Endothelial cell of umbilical vein (primary cell): ENCODE measurements at regions not wholly inside any gene's neighbourhood (a gene's known extent, or its start where the extent isn't known, plus 50 kb on each side); places are given as distances from the start of the nearest gene placed in this dataset.

Experiments used
- BruUV-seq: library from RNA; stranded (reverse); fragments of 400-500 nt; replicated peaks from 2 replicates; lab custom pipeline; 2021; lab: Mats Ljungman, UMichigan
- CTCF ChIA-PET: fragments of 300-600, 350-600 bp; sonication (Branson Sonifier 250); formaldehyde crosslinking; loops from one replicate; lab custom pipeline; 2021; ENCODE audit warnings: antibody characterized with exemption, inconsistent platforms; lab: Charles Lee
- POLR2A ChIA-PET: fragments of 300-600, 350-600 bp; sonication (Branson Sonifier 250); formaldehyde crosslinking; loops from one replicate; lab custom pipeline; 2021; ENCODE audit warnings: antibody characterized with exemption, inconsistent platforms; lab: Charles Lee
- DNase-seq: peaks from one replicate; pipeline ENCODE4 v3.0.0-alpha.2; 2011; ENCODE audit warnings: low read depth, low spot score
- FAIRE-seq: peaks from 2 replicates; lab custom pipeline; 2011; peaks lifted over from hg19 to GRCh38; lab: Jason Lieb, UNC
- H2AFZ ChIP-seq: 2 replicates; pipeline ENCODE4 v1.6.0; 2012; ENCODE audit warnings: low read depth, low read length, control low read depth, inconsistent platforms
- H3K27ac ChIP-seq: 2 replicates; pipeline ENCODE4 v1.5.1; 2011; ENCODE audit warnings: low read depth, mild to moderate bottlenecking, control low read depth, low read length, moderate library complexity; ENCODE audit not compliant: insufficient read depth
- H3K27me3 ChIP-seq, 2 experiments: 2 replicates each; pipeline versions ENCODE4 v1.6.0 to v1.6.1; 2011; ENCODE audit warnings: low read length in 2 of 2, mixed read lengths in 1 of 2; ENCODE audit not compliant: control insufficient read depth in 2 of 2, insufficient read depth in 2 of 2
- H3K36me3 ChIP-seq, 2 experiments: 2 replicates in 1 of 2; 3 replicates in 1 of 2; pipeline ENCODE4 v1.5.1; 2011; ENCODE audit warnings: low read length in 2 of 2, mild to moderate bottlenecking in 1 of 2, moderate library complexity in 1 of 2; ENCODE audit not compliant: control insufficient read depth in 2 of 2, insufficient read depth in 2 of 2; ENCODE audit errors: extremely low read depth in 1 of 2
- H3K4me1 ChIP-seq: 3 replicates; pipeline ENCODE4 v1.5.1; 2011; ENCODE audit warnings: mild to moderate bottlenecking, low read length; ENCODE audit not compliant: control insufficient read depth, insufficient read depth; ENCODE audit errors: extremely low read depth
- H3K4me2 ChIP-seq: 2 replicates; pipeline ENCODE4 v1.6.1; 2011; ENCODE audit warnings: low read length, control low read depth, mixed read lengths; ENCODE audit not compliant: insufficient read depth
- H3K4me3 ChIP-seq, 3 experiments: fragments of 200-600 bp in 1 of 3; sonication (generic), shearing (Covaris generic) in 1 of 3; replicated peaks in 1 of 3; 2 replicates each; pipeline ENCODE4 v1.5.1; 2011 to 2016; ENCODE audit warnings: control low read depth in 3 of 3, low read length in 3 of 3, mild to moderate bottlenecking in 2 of 3, inconsistent platforms in 1 of 3, low read depth in 1 of 3, moderate library complexity in 1 of 3; ENCODE audit not compliant: insufficient read depth in 1 of 3
- H3K79me2 ChIP-seq: 2 replicates; pipeline ENCODE4 v1.6.0; 2012; ENCODE audit warnings: low read length, inconsistent platforms; ENCODE audit not compliant: control insufficient read depth, insufficient read depth
- H3K9ac ChIP-seq: replicated peaks from 2 replicates; pipeline ENCODE3; 2011; ENCODE audit warnings: low read length, control low read depth; ENCODE audit not compliant: insufficient read depth; ENCODE audit errors: extremely low read depth
- H3K9me1 ChIP-seq: replicated peaks from 3 replicates; pipeline ENCODE4 v1.6.0; 2011; ENCODE audit warnings: mild to moderate bottlenecking, low read length; ENCODE audit not compliant: control insufficient read depth, insufficient read depth; ENCODE audit errors: extremely low read depth
- H3K9me3 ChIP-seq: replicated peaks from 2 replicates; pipeline ENCODE4 v1.5.1; 2012; ENCODE audit warnings: low read length, inconsistent platforms; ENCODE audit not compliant: control insufficient read depth, insufficient read depth
- H4K20me1 ChIP-seq: replicated peaks from 2 replicates; pipeline ENCODE3; 2011; ENCODE audit warnings: mild to moderate bottlenecking, low read length; ENCODE audit not compliant: control insufficient read depth, insufficient read depth; ENCODE audit errors: extremely low read depth
- CTCF ChIP-seq, 2 donors: IDR thresholded peaks; 1 replicate in 1 of 2; 2 replicates in 1 of 2; pipeline ENCODE4 v1.5.1; 2011; ENCODE audit warnings: low read length in 2 of 2, mild to moderate bottlenecking in 2 of 2, moderate library complexity in 2 of 2, control low read depth in 1 of 2, inconsistent platforms in 1 of 2, low read depth in 1 of 2; ENCODE audit not compliant: insufficient read depth in 1 of 2; ENCODE audit errors: extremely low read depth in 1 of 2
- FOS ChIP-seq: IDR thresholded peaks from 2 replicates; pipeline ENCODE4 v1.6.1; 2011; ENCODE audit warnings: mild to moderate bottlenecking, low read length, moderate library complexity, borderline replicate concordance; ENCODE audit not compliant: insufficient read depth
- GATA2 ChIP-seq: IDR thresholded peaks from 2 replicates; pipeline ENCODE4 v1.7.0; 2011; ENCODE audit warnings: low read depth, mild to moderate bottlenecking, moderate library complexity, mixed read lengths, low read length; ENCODE audit not compliant: insufficient read length, insufficient read depth
- JUN ChIP-seq: IDR thresholded peaks from 2 replicates; pipeline ENCODE4 v1.6.1; 2011; ENCODE audit warnings: borderline replicate concordance, low read depth; ENCODE audit not compliant: insufficient read length, insufficient read depth
- MAX ChIP-seq: IDR thresholded peaks from 2 replicates; pipeline ENCODE4 v1.6.1; 2011; ENCODE audit not compliant: insufficient read depth, insufficient read length
- POLR2A ChIP-seq: IDR thresholded peaks from 2 replicates; pipeline ENCODE4 v1.6.1; 2012; ENCODE audit warnings: low read depth, mild to moderate bottlenecking, control low read depth, low read length
- POLR2AphosphoS5 ChIP-seq: IDR thresholded peaks from 2 replicates; pipeline ENCODE4 v1.6.1; 2012; ENCODE audit warnings: low read depth, mild to moderate bottlenecking, control low read depth, low read length, moderate library complexity; ENCODE audit not compliant: insufficient read depth
- dilution Hi-C: fragments of 300-500 bp; cut with MboI; formaldehyde crosslinking; loops from one replicate; pipeline ENCODE4 v1.15.0; 2019; ENCODE audit warnings: low sequenced_read_pairs; ENCODE audit not compliant: extremely low pct_ligation_motif_present
- intact Hi-C: fragments of 100-400 bp; cut with micrococcal nuclease; formaldehyde crosslinking; loops from one replicate; pipeline ENCODE4 v1.10.0; 2022

GRCh38 chr6:153373869-153374268, 242.8 kb upstream of the RGS17 start:
- Histone ChIP-seq H3K27me3 (no peaks in the 10 kb centered on the region), H3K9me1 (no peaks in the 10 kb centered on the region), H4K20me1 (no peaks in the 10 kb centered on the region), H3K4me2 (no peak overlapping the region), H3K27ac (no peak overlapping the region), H3K79me2 (no peaks in the 10 kb centered on the region), H3K4me1 (no peaks in the 10 kb centered on the region), H3K9me3 (peaks cover 2% of the 10 kb centered on the region), H2AFZ (no peak overlapping the region), H3K9ac (no peak overlapping the region), H3K4me3 (no peak overlapping the region), H3K36me3 (no peaks in the 10 kb centered on the region)
- POLR2A ChIA-PET = no interaction called here
- no TSS peak for BruUV-seq
- CTCF ChIA-PET = no interaction called here
- intact Hi-C loops = no loop called here
- dilution Hi-C loops = no loop called here
- DNase-seq (no peak), FAIRE-seq (no peak)
- TF ChIP-seq FOS (no peak), CTCF (IDR thresholded peaks at IDR 0.05; ENCODE audit: extremely low read depth in 1 of 2, insufficient read depth in 1 of 2, low read depth in 1 of 2, low read length in 2 of 2) (no peak), JUN (peak; percentile 12)

- H4K20me1 ChIP-seq = no peaks in the 10 kb centered on the region
- H3K36me3 ChIP-seq = no peaks in the 10 kb centered on the region
- dilution Hi-C loops = no loop called here
- H2AFZ ChIP-seq = no peak overlapping the region
- no peaks in the 10 kb centered on the region for H3K4me1 ChIP-seq
- CTCF ChIA-PET = no interaction called here
- no peak overlapping the region for H3K27ac ChIP-seq
- no peak for FAIRE-seq
- H3K27me3 ChIP-seq = no peaks in the 10 kb centered on the region
- H3K9ac ChIP-seq = no peak overlapping the region
- no peak for TF ChIP-seq GATA2
- no peak for TF ChIP-seq POLR2A
- no peak for TF ChIP-seq MAX
- TF ChIP-seq POLR2AphosphoS5 = no peak
- no peak for TF ChIP-seq JUN
- no peak for TF ChIP-seq FOS
- BruUV-seq = no TSS peak
- H3K79me2 ChIP-seq = no peaks in the 10 kb centered on the region
- DNase-seq = no peak
- no peak overlapping the region for H3K4me2 ChIP-seq
- peaks cover 2% of the 10 kb centered on the region for H3K9me3 ChIP-seq
- POLR2A ChIA-PET = no interaction called here
- H3K9me1 ChIP-seq = no peaks in the 10 kb centered on the region
- intact Hi-C loops = no loop called here
- no peak overlapping the region for H3K4me3 ChIP-seq
These were observed 237.0 kb upstream of the RGS17 start for GRCh38 chr6:153368131-153368530.
